Stimulated activated CD4-positive, alpha-beta T cell treated with anti-CD3 and anti-CD28 coated beads, TNF-alpha, amount 100 ng/mL, for 48 hours (primary cell): ENCODE measurements at regions not wholly inside any gene's neighbourhood (a gene's known extent, or its start where the extent isn't known, plus 50 kb on each side); places are given as distances from the start of the nearest gene placed in this dataset.
"Not testable (repeated sequence)": the region's sequence is repeated elsewhere in the genome, so short reads cannot be mapped to it uniquely, and the experiment has no call there.

ENCODE experiments used
- DNase-seq, 3 donors: peaks; one replicate each; pipeline ENCODE4 v3.0.0-alpha.2; 2020; ENCODE audit warnings: low read depth in 3 of 3

- no peak for DNase-seq
Observed at GRCh38 chr13:90721937-90722336, 625.5 kb upstream of the MIR17HG start.

GRCh38 chr13:90723381-90723780 lies 624.1 kb upstream of the MIR17HG start:
- no peak for DNase-seq

DNA sequence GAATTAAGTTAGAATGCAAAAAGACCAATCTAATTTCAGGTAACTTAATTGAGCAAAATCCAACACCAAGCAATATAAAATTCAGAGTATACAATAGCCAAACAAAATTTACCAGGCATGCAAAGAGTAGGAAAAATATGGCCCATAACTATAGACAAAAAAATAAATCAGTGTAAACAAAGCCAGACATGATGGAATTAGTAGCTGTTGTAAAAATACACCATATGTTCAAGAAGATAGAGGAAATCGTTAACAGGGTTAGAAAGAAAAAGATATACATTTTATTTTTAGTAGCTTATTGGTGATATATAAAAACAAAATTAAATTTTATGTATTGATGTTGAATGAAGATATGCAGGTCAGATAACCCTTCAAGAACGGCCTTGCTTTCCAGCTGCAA lies 621.1 kb upstream of the MIR17HG start:
- no peak for DNase-seq

DNA sequence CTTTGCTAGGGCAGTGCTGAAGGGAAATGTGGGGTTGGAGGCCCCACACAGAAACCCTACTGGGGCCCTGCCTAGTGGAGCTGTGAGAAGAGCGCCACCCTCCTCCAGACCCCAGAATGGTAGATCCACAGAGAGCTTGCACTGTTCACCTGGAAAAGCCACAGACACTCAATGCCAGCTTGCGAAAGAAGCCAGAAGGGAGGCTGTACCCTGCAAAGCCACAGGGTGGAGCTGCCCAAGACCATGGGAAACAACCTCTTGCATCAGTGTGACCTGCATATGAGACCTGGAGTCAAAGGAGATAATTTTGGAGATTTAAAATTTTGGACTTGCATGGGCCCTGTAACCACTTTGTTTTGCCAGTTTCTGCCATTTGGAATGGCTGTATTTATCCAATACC lies 615.4 kb upstream of the MIR17HG start:
- DNase-seq, result no peak

GRCh38 chr13:90734497-90734896 lies 613.0 kb upstream of the MIR17HG start:
- not testable (repeated sequence) for DNase-seq

DNA sequence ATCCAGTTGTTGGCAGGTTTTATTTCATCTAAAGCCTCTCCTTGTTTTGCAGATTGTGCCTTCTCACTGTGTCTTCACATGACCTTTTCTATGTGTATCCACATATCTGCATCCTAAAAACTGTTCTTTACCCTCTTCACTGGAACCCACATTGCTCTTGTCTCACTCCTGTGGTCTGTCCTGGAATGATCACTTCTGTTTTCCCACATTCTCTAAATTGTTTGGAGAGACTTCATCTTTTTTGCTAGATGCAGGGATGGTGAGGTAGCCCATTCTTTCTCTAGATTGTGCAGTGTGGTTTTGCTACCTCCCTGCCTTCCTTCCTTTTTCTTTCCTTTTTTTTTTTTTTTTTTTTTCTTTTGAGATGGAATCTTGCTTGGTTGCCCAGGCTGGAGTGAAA lies 608.6 kb upstream of the MIR17HG start:
- DNase-seq, result no peak

DNA sequence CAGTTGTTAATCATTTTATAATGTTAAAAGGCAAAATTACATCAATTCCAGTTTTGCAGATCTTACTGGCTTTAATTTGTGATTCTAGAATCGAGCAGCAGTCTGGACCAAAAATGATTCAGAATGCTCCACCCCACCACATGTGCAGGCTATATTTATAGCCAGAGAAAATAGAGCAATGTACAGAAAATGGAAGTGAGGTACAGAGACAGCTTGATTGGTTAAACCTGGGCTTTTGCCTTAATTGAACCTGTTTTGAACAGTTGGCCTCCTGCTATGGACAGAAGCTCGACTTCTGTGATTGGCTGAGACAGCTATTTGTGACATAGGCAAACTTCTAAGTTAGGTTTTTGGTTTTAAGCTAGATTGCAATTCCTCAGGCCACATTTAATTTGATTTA lies 607.4 kb upstream of the MIR17HG start:
- no peak for DNase-seq

- DNase-seq, result no peak
Observed at GRCh38 chr13:90742381-90742780, 605.1 kb upstream of the MIR17HG start.

- DNase-seq, result no peak
Observed at GRCh38 chr13:90746230-90746629, 601.3 kb upstream of the MIR17HG start.

- DNase-seq, result no peak
Observed at GRCh38 chr13:90750021-90750420, 597.5 kb upstream of the MIR17HG start.

GRCh38 chr13:90751026-90751425 lies 596.5 kb upstream of the MIR17HG start:
- DNase-seq, result no peak

DNA sequence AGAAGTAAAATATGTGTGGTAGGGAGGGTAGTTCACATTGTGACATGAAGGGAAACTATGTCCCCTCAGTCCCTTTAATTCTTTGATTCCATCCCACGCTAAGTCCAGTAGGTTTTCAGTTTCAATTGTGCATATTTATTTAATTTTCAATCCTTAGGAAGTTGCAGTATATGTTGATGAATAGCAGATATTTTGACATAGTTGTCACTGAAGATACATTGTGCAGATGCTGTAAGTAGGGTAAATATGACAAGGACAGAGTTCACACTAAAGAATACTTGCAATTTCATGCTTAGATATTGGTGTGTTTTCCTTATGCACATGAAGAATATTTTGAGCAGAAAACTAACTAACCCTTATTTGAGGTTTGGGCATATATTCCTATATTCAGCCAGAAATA lies 595.4 kb upstream of the MIR17HG start:
- no peak for DNase-seq

DNA sequence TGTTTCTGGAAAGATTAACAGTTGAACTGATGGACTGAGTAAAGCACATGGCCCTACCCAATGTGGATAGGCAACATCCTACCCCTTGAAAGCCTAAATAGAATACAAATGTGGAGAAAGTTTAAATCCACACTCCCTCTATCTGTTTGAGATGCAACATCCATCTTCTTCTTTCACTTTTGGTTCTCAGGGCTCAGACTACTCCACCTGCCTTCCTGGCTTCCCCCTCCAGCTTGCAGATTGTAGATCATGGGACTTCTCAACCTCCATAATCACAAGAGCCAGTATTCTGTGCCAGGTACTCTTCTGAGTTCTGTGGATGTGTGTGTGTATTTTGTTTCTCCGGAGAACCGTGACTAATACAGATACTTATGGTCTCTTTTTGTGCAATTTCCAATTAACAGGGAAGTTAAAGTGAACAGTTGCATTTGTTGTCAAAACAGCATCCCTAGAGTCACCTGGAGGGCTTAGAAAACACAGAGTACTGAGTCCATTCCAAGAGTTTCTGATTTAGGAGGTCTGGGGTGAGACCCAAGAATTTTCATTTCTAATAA lies 590.3 kb upstream of the MIR17HG start:
- no peak for DNase-seq

DNA sequence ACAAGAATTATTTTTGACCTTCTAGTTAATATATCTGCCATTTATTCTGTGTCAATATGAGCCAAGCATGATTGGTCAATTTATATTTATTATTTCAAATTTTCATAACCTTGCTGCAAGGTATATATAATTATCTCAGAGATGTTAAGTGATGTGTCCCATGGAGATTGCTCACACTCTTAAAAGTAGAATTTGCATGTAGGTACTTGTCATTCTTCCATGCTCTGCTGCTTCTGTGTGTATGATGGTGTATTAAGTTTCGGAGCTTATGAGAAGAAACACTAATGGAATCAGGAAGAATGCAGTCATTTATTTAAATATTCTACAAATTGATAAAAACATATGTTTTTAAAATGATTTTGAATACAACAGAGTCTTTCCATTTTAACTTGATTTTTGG lies 586.8 kb upstream of the MIR17HG start:
- DNase-seq, result no peak

- no peak for DNase-seq
Observed at GRCh38 chr13:90763476-90764150, 583.9 kb upstream of the MIR17HG start.

DNA sequence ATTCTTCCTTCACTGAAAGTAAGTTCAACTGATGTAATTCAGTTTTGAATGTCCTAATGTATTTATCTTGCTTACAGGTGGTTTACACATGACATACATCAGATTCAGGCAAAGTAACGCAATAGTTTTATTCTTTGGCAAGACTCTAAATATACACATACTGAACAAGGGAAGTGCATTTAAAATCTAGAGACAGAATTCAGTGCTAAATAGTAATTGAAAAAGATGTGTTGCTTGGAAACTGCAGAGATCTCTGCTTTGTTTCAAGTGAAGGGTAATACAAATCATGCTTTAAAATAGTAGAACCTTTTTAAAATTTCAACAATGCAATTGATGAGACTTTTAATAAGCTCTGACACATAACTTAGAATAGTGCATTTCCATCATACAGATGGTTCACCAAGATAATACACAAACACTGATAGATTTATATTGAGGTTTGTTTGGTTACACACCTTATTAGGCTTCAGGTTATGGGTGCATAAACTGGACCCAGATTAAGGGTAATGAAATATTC lies 581.0 kb upstream of the MIR17HG start:
- no peak for DNase-seq

GRCh38 chr13:90768116-90768515 lies 579.4 kb upstream of the MIR17HG start:
- DNase-seq, result no peak

GRCh38 chr13:90769387-90769786 lies 578.1 kb upstream of the MIR17HG start:
- DNase-seq, result no peak

GRCh38 chr13:90770334-90770733 lies 577.2 kb upstream of the MIR17HG start:
- no peak for DNase-seq

DNA sequence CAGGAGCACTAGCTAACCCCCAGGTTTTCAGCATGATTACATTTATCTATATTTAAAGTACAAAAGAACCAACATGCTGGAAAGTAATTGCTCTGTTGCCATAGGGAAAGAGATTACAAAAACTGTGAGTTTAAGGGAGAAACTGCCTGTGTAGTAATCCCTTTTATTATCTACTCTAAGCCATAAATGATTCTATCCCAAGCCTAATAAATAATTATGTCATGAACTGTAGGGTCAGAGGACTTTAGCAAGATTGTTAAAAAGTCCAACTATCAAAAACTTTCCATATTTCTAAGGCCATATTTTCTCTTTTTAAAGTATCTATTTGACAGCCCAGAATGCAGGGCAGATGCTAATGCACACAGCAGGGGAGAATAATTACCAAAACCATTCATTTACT lies 573.8 kb upstream of the MIR17HG start:
- DNase-seq, result no peak

DNA sequence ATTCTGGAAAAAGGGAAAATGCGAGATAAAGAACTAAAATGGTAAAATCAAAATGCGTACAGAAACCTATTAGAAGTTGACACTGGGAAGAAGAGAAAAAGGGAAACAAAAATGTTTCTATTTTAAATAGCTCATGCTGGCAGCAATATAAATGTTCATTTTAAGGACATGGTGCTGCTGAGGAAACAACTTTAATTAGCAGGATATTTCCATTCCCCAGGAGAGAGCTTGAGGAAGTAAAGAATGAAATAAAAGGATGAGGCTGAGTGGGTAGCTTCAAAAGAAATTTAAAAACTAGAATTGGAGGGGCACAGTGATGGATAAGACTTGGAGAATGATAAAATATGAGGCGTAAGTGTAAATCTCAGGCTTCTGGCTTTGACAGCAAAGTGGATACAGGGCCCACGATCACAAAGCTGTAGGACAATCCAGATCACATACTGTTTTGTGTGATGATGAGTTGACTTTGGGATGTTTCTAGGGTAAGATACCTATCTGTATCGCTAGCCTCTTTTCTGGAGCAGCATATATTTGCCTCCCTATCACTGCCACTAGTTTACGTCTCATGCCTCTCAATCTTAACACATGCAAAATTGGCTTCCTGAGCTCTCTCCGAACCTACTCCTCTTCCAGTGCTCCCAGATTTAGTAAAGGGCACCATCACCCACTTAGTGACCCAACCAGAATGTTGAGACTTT lies 571.3 kb upstream of the MIR17HG start:
- no peak for DNase-seq

DNA sequence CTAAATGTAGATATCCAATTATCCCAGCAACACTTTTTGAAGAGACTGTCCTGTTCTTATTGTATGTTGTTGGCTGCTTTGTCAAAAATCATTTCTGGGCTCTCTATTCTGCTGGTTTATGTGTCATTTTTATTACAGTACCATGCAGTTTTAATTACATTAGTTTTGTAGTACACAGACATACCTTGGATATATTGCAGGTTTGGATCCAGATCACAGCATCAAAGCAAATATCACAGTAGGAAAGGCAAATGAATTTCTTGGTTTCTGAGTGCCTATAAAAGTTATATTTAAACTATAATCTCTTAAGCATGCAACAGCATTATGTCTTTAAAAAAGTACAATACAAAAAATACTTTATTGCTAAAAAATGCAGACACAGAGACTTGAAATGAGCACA lies 564.2 kb upstream of the MIR17HG start:
- DNase-seq, result no peak

GRCh38 chr13:90787007-90787406 lies 560.5 kb upstream of the MIR17HG start:
- DNase-seq, result no peak
